ENCODE measurements at regions not wholly inside any gene's neighbourhood (a gene's known extent, or its start where the extent isn't known, plus 50 kb on each side); places are given as distances from the start of the nearest gene placed in this dataset.

- no peak overlapping the region for H3K27ac Mint-ChIP-seq
- H3K27me3 Mint-ChIP-seq (ENCODE audit: insufficient read depth, low read depth, poor library complexity): peaks cover 21% of the 10 kb centered on the region
- no peaks in the 10 kb centered on the region for H3K27me3 ChIP-seq (ENCODE audit: insufficient read depth)
- H3K4me2 ChIP-seq: no peak overlapping the region
- H2AFZ ChIP-seq: no peak overlapping the region
- no peak overlapping the region for H3K27ac ChIP-seq (ENCODE audit: low read depth)
- no peaks in the 10 kb centered on the region; the same call in 1 of the 2 replicates for H3K79me2 ChIP-seq (replicated peaks; ENCODE audit: insufficient read depth)
- no peaks in the 10 kb centered on the region for H3F3A ChIP-seq (replicated peaks; ENCODE audit: low read depth)
- no peak overlapping the region for H3K4me3 ChIP-seq
- no peaks in the 10 kb centered on the region for H4K20me1 ChIP-seq (replicated peaks; ENCODE audit: insufficient read depth)
- H3K36me3 Mint-ChIP-seq (ENCODE audit: low read depth): peaks cover 31% of the 10 kb centered on the region
- H3K4me1 ChIP-seq (ENCODE audit: insufficient read depth): peaks cover 18% of the 10 kb centered on the region; the same call in 1 of the 2 replicates
- no peak for TF ChIP-seq STAT1 (IDR thresholded peaks at IDR 0.05; ENCODE audit: unreplicated experiment)
- no peak for TF ChIP-seq EZH2phosphoT487 (IDR thresholded peaks at IDR 0.05; ENCODE audit: unreplicated experiment)
- TF ChIP-seq CREB1 (CRISPR knock-in tag; IDR thresholded peaks at IDR 0.05; ENCODE audit: low read depth): no peak
- TF ChIP-seq NANOG (IDR thresholded peaks at IDR 0.05; ENCODE audit: borderline replicate concordance): no peak
- DNase-seq (ENCODE audit: low spot score) (no peak), ATAC-seq (no peak)
- no peak overlapping the region for H3K4me3 Mint-ChIP-seq
- H3K9me3 Mint-ChIP-seq: peaks cover 26% of the 10 kb centered on the region
- peaks cover 56% of the 10 kb centered on the region for H3K4me1 Mint-ChIP-seq
- no peaks in the 10 kb centered on the region; the same call in 1 of the 2 replicates for H3K36me3 ChIP-seq (ENCODE audit: insufficient read depth)
- peaks cover 4% of the 10 kb centered on the region; the same call in 1 of the 2 replicates for H3K9me2 ChIP-seq (ENCODE audit: insufficient read depth)
Observed at GRCh38 chr11:70746351-70746750, 348.0 kb downstream of the CTTN start.

- no peaks in the 10 kb centered on the region for H3K9me2 ChIP-seq (ENCODE audit: insufficient read depth)
- H3K36me3 ChIP-seq (ENCODE audit: insufficient read depth): no peaks in the 10 kb centered on the region; the same call in 1 of the 2 replicates
- H2AFZ ChIP-seq: no peak overlapping the region
- Mint-ChIP-seq H3K9me3 (peaks cover 32% of the 10 kb centered on the region), H3K4me1 (peaks cover 49% of the 10 kb centered on the region), H3K27ac (no peak overlapping the region), H3K36me3 (ENCODE audit: low read depth) (peaks cover 36% of the 10 kb centered on the region), H3K4me3 (no peak overlapping the region), H3K27me3 (ENCODE audit: insufficient read depth, low read depth, poor library complexity) (peaks cover 15% of the 10 kb centered on the region)
- H3K4me3 ChIP-seq: no peak overlapping the region
- no peak overlapping the region for H3K4me2 ChIP-seq
- H3K79me2 ChIP-seq (replicated peaks; ENCODE audit: insufficient read depth): no peaks in the 10 kb centered on the region
- H4K20me1 ChIP-seq (replicated peaks; ENCODE audit: insufficient read depth): no peaks in the 10 kb centered on the region
- no peak overlapping the region for H3K27ac ChIP-seq (ENCODE audit: low read depth)
- H3F3A ChIP-seq (replicated peaks; ENCODE audit: low read depth): no peaks in the 10 kb centered on the region
- DNase-seq (ENCODE audit: low spot score) (no peak), ATAC-seq (no peak)
- H3K27me3 ChIP-seq (ENCODE audit: insufficient read depth): no peaks in the 10 kb centered on the region
- H3K4me1 ChIP-seq (ENCODE audit: insufficient read depth): peaks cover 18% of the 10 kb centered on the region; the same call in 1 of the 2 replicates
- no peak for TF ChIP-seq EZH2phosphoT487 (IDR thresholded peaks at IDR 0.05; ENCODE audit: unreplicated experiment)
- TF ChIP-seq STAT1 (IDR thresholded peaks at IDR 0.05; ENCODE audit: unreplicated experiment): no peak
- TF ChIP-seq ZNF331 (CRISPR knock-in tag; IDR thresholded peaks at IDR 0.05; ENCODE audit: low read depth): no peak
- TF ChIP-seq JUNB (IDR thresholded peaks at IDR 0.05; ENCODE audit: unreplicated experiment): no peak
- TF ChIP-seq, protein P1, sequence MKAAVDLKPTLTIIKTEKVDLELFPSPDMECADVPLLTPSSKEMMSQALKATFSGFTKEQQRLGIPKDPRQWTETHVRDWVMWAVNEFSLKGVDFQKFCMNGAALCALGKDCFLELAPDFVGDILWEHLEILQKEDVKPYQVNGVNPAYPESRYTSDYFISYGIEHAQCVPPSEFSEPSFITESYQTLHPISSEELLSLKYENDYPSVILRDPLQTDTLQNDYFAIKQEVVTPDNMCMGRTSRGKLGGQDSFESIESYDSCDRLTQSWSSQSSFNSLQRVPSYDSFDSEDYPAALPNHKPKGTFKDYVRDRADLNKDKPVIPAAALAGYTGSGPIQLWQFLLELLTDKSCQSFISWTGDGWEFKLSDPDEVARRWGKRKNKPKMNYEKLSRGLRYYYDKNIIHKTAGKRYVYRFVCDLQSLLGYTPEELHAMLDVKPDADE (IDR thresholded peaks at IDR 0.05): no peak
- TF ChIP-seq CREB1 (CRISPR knock-in tag; IDR thresholded peaks at IDR 0.05; ENCODE audit: low read depth): no peak
- no peak for TF ChIP-seq ZNF114 (CRISPR knock-in tag; IDR thresholded peaks at IDR 0.05)
- no peak for TF ChIP-seq EZH2 (IDR thresholded peaks at IDR 0.05; ENCODE audit: low read depth, unreplicated experiment)
- no peak for TF ChIP-seq ZNF462 (CRISPR knock-in tag; IDR thresholded peaks at IDR 0.05)
- TF ChIP-seq, protein P2, sequence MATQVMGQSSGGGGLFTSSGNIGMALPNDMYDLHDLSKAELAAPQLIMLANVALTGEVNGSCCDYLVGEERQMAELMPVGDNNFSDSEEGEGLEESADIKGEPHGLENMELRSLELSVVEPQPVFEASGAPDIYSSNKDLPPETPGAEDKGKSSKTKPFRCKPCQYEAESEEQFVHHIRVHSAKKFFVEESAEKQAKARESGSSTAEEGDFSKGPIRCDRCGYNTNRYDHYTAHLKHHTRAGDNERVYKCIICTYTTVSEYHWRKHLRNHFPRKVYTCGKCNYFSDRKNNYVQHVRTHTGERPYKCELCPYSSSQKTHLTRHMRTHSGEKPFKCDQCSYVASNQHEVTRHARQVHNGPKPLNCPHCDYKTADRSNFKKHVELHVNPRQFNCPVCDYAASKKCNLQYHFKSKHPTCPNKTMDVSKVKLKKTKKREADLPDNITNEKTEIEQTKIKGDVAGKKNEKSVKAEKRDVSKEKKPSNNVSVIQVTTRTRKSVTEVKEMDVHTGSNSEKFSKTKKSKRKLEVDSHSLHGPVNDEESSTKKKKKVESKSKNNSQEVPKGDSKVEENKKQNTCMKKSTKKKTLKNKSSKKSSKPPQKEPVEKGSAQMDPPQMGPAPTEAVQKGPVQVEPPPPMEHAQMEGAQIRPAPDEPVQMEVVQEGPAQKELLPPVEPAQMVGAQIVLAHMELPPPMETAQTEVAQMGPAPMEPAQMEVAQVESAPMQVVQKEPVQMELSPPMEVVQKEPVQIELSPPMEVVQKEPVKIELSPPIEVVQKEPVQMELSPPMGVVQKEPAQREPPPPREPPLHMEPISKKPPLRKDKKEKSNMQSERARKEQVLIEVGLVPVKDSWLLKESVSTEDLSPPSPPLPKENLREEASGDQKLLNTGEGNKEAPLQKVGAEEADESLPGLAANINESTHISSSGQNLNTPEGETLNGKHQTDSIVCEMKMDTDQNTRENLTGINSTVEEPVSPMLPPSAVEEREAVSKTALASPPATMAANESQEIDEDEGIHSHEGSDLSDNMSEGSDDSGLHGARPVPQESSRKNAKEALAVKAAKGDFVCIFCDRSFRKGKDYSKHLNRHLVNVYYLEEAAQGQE (IDR thresholded peaks at IDR 0.05; ENCODE audit: unreplicated experiment): no peak
Observed at GRCh38 chr11:70747285-70747684, 349.0 kb downstream of the CTTN start.

Measured in GM23338 (cell line).